A549 (cell line): ENCODE measurements at regions not wholly inside any gene's neighbourhood (a gene's known extent, or its start where the extent isn't known, plus 50 kb on each side); places are given as distances from the start of the nearest gene placed in this dataset.

Experiments
- CBX8 ChIP-seq: fragments of 200-600 bp; sonication (generic); IDR thresholded peaks from 2 replicates; pipeline ENCODE4 v1.6.1; 2016
- POLR2A ChIP-seq: IDR thresholded peaks from 2 replicates; pipeline ENCODE4 v1.6.1; 2012; ENCODE audit warnings: mild to moderate bottlenecking, low read length
- ZC3H11A ChIP-seq: fragments of 450-650 bp; IDR thresholded peaks from 2 replicates; pipeline ENCODE4 v1.6.1; 2014; ENCODE audit warnings: antibody characterized with exemption, mild to moderate bottlenecking

DNA sequence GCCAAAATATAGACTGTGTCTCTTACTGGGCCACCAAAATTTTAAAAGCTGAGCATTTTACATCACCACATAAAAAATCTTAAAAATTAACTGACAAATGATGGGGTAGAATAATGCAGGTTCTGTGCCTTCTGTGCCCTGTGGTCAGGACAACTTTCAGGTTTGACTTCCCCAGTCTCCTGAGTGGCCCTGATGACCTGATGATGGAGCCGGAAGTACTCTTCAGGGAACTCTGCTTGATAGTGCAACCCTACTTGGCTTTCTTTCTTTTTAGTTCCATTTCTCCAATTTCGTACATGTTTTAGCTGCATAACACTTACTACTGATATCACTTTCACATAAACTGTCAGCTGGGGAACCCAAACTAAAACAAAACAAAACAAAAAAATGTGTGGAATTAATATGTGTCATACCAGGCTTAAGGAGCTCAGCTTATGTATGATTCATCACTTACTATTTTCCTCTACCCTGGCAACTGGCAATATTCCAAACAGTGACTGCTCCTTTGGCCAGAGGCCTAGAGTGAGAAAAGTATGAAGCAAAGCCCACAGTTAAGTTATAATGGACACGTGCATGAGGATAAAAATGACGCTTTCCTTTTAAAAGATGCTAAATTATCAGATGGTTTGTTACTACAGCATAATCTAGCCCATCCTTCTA is 194.3 kb downstream of the BCHE start:
- TF ChIP-seq CBX8 (no peak), POLR2A (no peak), ZC3H11A (no peak)
